Large intestine (tissue), 3 donors: ENCODE measurements at regions not wholly inside any gene's neighbourhood (a gene's known extent, or its start where the extent isn't known, plus 50 kb on each side); places are given as distances from the start of the nearest gene placed in this dataset.

ENCODE experiments used
- DNase-seq, 2 donors: peaks; one replicate each; pipeline versions ENCODE4 v3.0.0 to v3.0.0-alpha.2; 2013
- H3K27ac ChIP-seq: one replicate; pipeline ENCODE4 v1.5.1; 2013; ENCODE audit warnings: low read length
- H3K27me3 ChIP-seq: 2 replicates; pipeline ENCODE4 v1.6.1; 2013; ENCODE audit warnings: low read length; ENCODE audit not compliant: control insufficient read depth, insufficient read depth
- H3K36me3 ChIP-seq: 2 replicates; pipeline ENCODE4 v1.6.1; 2013; ENCODE audit warnings: low read length; ENCODE audit not compliant: control insufficient read depth, insufficient read depth
- H3K4me1 ChIP-seq: one replicate; pipeline ENCODE4 v1.6.1; 2013; ENCODE audit warnings: low read length; ENCODE audit not compliant: control insufficient read depth, insufficient read depth
- H3K4me3 ChIP-seq: one replicate; pipeline ENCODE4 v1.5.1; 2013; ENCODE audit warnings: low read length
- H3K9me3 ChIP-seq: one replicate; pipeline ENCODE4 v1.6.1; 2013; ENCODE audit warnings: mild to moderate bottlenecking, low read depth, low read length, moderate library complexity; ENCODE audit not compliant: control insufficient read depth
- WGBS: methylation state at CpG from one replicate; pipeline ENCODE4 v1.1.5; 2013; ENCODE audit warnings: low lambda C conversion rate; ENCODE audit not compliant: insufficient coverage; 5-methylcytosine and 5-hydroxymethylcytosine counted together

GRCh38 chr5:83001796-83002381 lies 75.3 kb downstream of the TMEM167A start:
- Histone ChIP-seq H3K36me3 (no peaks in the 10 kb centered on the region), H3K9me3 (no peaks in the 10 kb centered on the region), H3K4me3 (no peak overlapping the region), H3K4me1 (no peaks in the 10 kb centered on the region), H3K27me3 (no peaks in the 10 kb centered on the region), H3K27ac (no peak overlapping the region)
- no CpG with 5 or more reads among the region's 9 CpGs for WGBS
- no peak for DNase-seq

- no peaks in the 10 kb centered on the region for H3K36me3 ChIP-seq
- no peak overlapping the region for H3K4me3 ChIP-seq
- no peak overlapping the region for H3K27ac ChIP-seq
- H3K9me3 ChIP-seq = no peaks in the 10 kb centered on the region
- H3K4me1 ChIP-seq = no peaks in the 10 kb centered on the region
- WGBS = no CpG with 5 or more reads among the region's 1 CpG
- no peaks in the 10 kb centered on the region for H3K27me3 ChIP-seq
- DNase-seq = peak in 1 of 2 donors; percentile 26
These were observed 76.3 kb downstream of the TMEM167A start for GRCh38 chr5:83000922-83001321.

GRCh38 chr5:83000428-83000827 lies 76.8 kb downstream of the TMEM167A start:
- H3K27ac ChIP-seq = no peak overlapping the region
- H3K4me3 ChIP-seq = no peak overlapping the region
- WGBS = no CpG with 5 or more reads among the region's 2 CpGs
- DNase-seq = peak in 1 of 2 donors; percentile 3
- no peaks in the 10 kb centered on the region for H3K4me1 ChIP-seq
- no peaks in the 10 kb centered on the region for H3K27me3 ChIP-seq
- H3K36me3 ChIP-seq = no peaks in the 10 kb centered on the region
- no peaks in the 10 kb centered on the region for H3K9me3 ChIP-seq

- Histone ChIP-seq H3K9me3 (no peaks in the 10 kb centered on the region), H3K36me3 (no peaks in the 10 kb centered on the region), H3K4me1 (no peaks in the 10 kb centered on the region), H3K27me3 (no peaks in the 10 kb centered on the region), H3K27ac (no peak overlapping the region), H3K4me3 (no peak overlapping the region)
- DNase-seq = no peak
- WGBS = 80% methylated on average over 1 of the region's 1 CpG
These were observed 83.8 kb downstream of the TMEM167A start for GRCh38 chr5:82993416-82993815.

DNA sequence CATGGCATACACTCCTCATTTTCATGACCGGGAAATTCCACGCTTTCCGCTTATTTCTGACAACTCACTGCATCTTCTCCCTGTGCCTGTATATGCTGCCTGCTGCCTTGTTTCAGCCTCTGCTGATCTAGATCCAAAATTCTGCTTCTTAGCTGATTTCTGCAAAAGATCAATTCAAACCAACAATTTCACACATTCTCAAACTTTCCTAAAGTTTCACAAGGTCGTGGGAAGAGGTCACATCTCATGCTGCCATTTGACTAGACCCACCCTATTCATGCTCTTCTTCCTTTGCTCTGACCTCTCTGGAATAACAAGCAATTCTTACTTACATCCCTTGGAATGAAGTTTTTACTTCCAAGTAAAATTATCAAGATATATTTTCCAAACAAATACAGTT lies 84.5 kb downstream of the TMEM167A start:
- no peak for DNase-seq
- no peak overlapping the region for H3K27ac ChIP-seq
- H3K9me3 ChIP-seq = no peaks in the 10 kb centered on the region
- no peaks in the 10 kb centered on the region for H3K4me1 ChIP-seq
- 100% methylated on average over 1 of the region's 4 CpGs for WGBS
- no peaks in the 10 kb centered on the region for H3K27me3 ChIP-seq
- H3K4me3 ChIP-seq = no peak overlapping the region
- H3K36me3 ChIP-seq = no peaks in the 10 kb centered on the region

- Histone ChIP-seq H3K9me3 (no peaks in the 10 kb centered on the region), H3K36me3 (no peaks in the 10 kb centered on the region), H3K4me3 (no peak overlapping the region), H3K27ac (no peak overlapping the region), H3K4me1 (no peaks in the 10 kb centered on the region), H3K27me3 (no peaks in the 10 kb centered on the region)
- 100% methylated on average over 1 of the region's 8 CpGs for WGBS
- DNase-seq = no peak
These were observed 85.4 kb downstream of the TMEM167A start for GRCh38 chr5:82991678-82992323.

GRCh38 chr5:82991059-82991458 lies 86.1 kb downstream of the TMEM167A start:
- WGBS = 53% methylated on average over 2 of the region's 4 CpGs

DNA sequence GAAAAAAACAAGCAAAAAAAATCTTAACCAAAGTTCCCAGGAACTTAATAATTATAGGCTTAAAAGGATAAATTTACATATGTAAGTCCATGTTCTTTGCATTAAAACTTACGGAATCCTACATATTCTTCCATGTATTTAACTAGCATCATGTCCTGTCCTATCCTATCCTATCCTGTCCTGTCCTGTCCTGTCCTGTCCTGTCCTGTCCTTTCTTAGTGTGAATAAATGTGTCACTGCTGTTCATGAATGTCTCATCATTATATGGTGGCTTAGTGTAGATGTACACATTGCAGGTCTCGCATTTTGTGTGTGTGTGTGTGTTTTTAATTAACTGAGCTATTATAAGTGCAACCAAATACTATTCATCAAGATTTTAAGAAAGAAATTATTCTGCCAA lies 90.0 kb downstream of the TMEM167A start:
- no peak overlapping the region for H3K4me3 ChIP-seq
- no peak for DNase-seq
- H3K9me3 ChIP-seq = no peaks in the 10 kb centered on the region
- H3K27me3 ChIP-seq = no peaks in the 10 kb centered on the region
- no peaks in the 10 kb centered on the region for H3K4me1 ChIP-seq
- H3K36me3 ChIP-seq = no peaks in the 10 kb centered on the region
- H3K27ac ChIP-seq = no peak overlapping the region
- WGBS = no CpG with 5 or more reads among the region's 2 CpGs

More at GRCh38 chr5:82991059-82991458, 86.1 kb downstream of the TMEM167A start:
- no peak overlapping the region for H3K4me3 ChIP-seq
- no peaks in the 10 kb centered on the region for H3K36me3 ChIP-seq
- no peaks in the 10 kb centered on the region for H3K9me3 ChIP-seq
- no peaks in the 10 kb centered on the region for H3K27me3 ChIP-seq
- H3K4me1 ChIP-seq = no peaks in the 10 kb centered on the region
- DNase-seq = no peak
- H3K27ac ChIP-seq = no peak overlapping the region

DNA sequence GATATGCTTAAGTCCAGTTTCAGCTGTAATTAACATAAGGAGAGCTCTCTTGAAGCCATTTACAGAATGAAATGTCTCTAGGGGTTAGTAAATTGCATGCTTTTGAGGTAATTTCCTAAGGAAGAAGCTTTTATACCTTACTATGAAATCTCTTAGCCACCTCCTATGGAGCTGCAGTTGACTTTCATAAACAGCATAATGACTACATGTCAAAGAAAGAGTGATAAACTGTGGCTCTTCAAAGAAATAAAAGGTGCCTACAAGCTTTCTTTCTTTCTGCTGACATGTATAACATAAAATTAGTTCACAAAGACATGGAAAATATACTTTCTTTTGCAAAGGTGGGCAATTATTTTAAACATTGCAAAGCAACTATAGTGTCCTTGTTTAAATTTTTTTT lies 90.8 kb downstream of the TMEM167A start:
- no peak for DNase-seq
- H3K4me1 ChIP-seq = no peaks in the 10 kb centered on the region

GRCh38 chr5:82985763-82986162 lies 91.4 kb downstream of the TMEM167A start:
- no CpG with 5 or more reads among the region's 2 CpGs for WGBS
- H3K4me3 ChIP-seq = no peak overlapping the region
- no peaks in the 10 kb centered on the region for H3K9me3 ChIP-seq
- H3K27me3 ChIP-seq = no peaks in the 10 kb centered on the region
- DNase-seq = no peak
- no peak overlapping the region for H3K27ac ChIP-seq
- H3K4me1 ChIP-seq = no peaks in the 10 kb centered on the region
- no peaks in the 10 kb centered on the region for H3K36me3 ChIP-seq

More for the DNA sequence above, 90.8 kb downstream of the TMEM167A start:
- no peaks in the 10 kb centered on the region for H3K36me3 ChIP-seq
- no peaks in the 10 kb centered on the region for H3K27me3 ChIP-seq
- no peak overlapping the region for H3K4me3 ChIP-seq
- H3K9me3 ChIP-seq = no peaks in the 10 kb centered on the region
- no peak overlapping the region for H3K27ac ChIP-seq
